ENCODE measurements at regions not wholly inside any gene's neighbourhood (a gene's known extent, or its start where the extent isn't known, plus 50 kb on each side); places are given as distances from the start of the nearest gene placed in this dataset.

GRCh38 chr2:103276869-103277268, 515.0 kb downstream of the TMEM182 start:
- ATAC-seq (no peak), DNase-seq (no peak)
- Mint-ChIP-seq H3K4me1 (no peaks in the 10 kb centered on the region), H3K36me3 (no peaks in the 10 kb centered on the region), H3K27me3 (ENCODE audit: low read depth in 2 of 2) (no peaks in the 10 kb centered on the region), H3K9me3 (peaks cover 3 to 12% of the 10 kb centered on the region in 2 donors), H3K27ac (no peak overlapping the region), H3K4me3 (no peak overlapping the region)
- Histone ChIP-seq H3K4me1 (ENCODE audit: control insufficient read depth, insufficient read depth, low read length) (no peaks in the 10 kb centered on the region), H3K36me3 (ENCODE audit: control insufficient read depth, insufficient read depth, low read length) (no peaks in the 10 kb centered on the region), H3K27me3 (ENCODE audit: control insufficient read depth, insufficient read depth, low read length) (no peaks in the 10 kb centered on the region), H3K27ac (ENCODE audit: low read length) (no peak overlapping the region), H3K4me3 (ENCODE audit: low read length) (no peak overlapping the region), H3K9me3 (ENCODE audit: control insufficient read depth, insufficient read depth, low read length) (no peaks in the 10 kb centered on the region)
- no CpG with 5 or more reads among the region's 2 CpGs for WGBS (ENCODE audit: insufficient coverage)
- TF ChIP-seq CTCF (IDR thresholded peaks at IDR 0.05) = no peak
- intact Hi-C loops (cut with micrococcal nuclease) = no loop called here

DNA sequence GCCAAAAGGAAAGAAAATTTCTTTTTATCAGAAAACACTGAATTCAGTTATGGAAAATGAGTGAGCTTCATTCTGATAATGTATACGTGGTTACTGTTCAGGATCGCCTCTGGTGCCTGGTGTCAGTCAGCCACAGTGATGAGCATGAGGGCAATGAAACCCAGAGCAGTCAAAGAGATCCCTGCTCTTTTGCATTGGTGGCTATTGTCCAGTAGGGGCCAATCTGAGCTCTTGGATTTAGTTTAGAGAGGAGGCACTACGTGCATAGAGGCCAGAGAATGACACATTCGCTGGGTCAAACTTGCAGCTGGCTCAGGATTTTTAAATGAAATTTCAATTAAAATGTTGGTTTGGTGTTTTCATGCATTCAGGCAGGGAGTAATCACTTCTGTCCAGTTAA, 522.9 kb downstream of the TMEM182 start:
- no peak overlapping the region for H3K4me3 Mint-ChIP-seq
- ATAC-seq (no peak), DNase-seq (no peak)
- peaks cover 0 to 7% of the 10 kb centered on the region in 2 donors for H3K9me3 Mint-ChIP-seq
- no peaks in the 10 kb centered on the region for H3K27me3 Mint-ChIP-seq (ENCODE audit: low read depth in 2 of 2)
- no peaks in the 10 kb centered on the region for H3K4me1 ChIP-seq (ENCODE audit: control insufficient read depth, insufficient read depth, low read length)
- no peak for TF ChIP-seq CTCF (IDR thresholded peaks at IDR 0.05)
- H3K27ac ChIP-seq (ENCODE audit: low read length) = no peak overlapping the region
- no peak overlapping the region for H3K4me3 ChIP-seq (ENCODE audit: low read length)
- H3K27me3 ChIP-seq (ENCODE audit: control insufficient read depth, insufficient read depth, low read length) = no peaks in the 10 kb centered on the region
- H3K36me3 ChIP-seq (ENCODE audit: control insufficient read depth, insufficient read depth, low read length) = no peaks in the 10 kb centered on the region
- no peaks in the 10 kb centered on the region for H3K4me1 Mint-ChIP-seq
- H3K27ac Mint-ChIP-seq = no peak overlapping the region
- 78% methylated on average over 4 of the region's 4 CpGs for WGBS (ENCODE audit: insufficient coverage)
- intact Hi-C loops (cut with micrococcal nuclease) = no loop called here
- no peaks in the 10 kb centered on the region for H3K36me3 Mint-ChIP-seq
- H3K9me3 ChIP-seq (ENCODE audit: control insufficient read depth, insufficient read depth, low read length) = no peaks in the 10 kb centered on the region

DNA sequence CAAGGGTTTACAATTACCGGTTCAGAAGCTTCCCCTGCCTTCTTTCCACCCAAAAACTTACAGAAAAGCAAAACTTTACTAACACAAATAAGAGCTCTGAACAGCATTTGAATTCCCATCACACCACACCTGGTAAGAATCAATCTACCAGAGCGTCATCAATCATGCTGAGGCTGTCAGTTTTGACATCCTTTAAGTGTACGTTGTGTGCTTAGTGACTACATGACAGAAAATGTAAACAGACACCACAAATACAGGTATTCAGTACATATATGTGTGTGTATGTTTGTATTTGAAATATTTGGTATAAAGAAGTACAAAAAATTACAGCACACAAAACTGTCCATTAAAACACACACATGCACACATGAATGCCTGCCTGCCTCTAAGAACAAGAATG, 523.5 kb downstream of the TMEM182 start:
- Histone ChIP-seq H3K4me1 (ENCODE audit: control insufficient read depth, insufficient read depth, low read length) (no peaks in the 10 kb centered on the region), H3K27ac (ENCODE audit: low read length) (no peak overlapping the region), H3K27me3 (ENCODE audit: control insufficient read depth, insufficient read depth, low read length) (no peaks in the 10 kb centered on the region), H3K9me3 (ENCODE audit: control insufficient read depth, insufficient read depth, low read length) (no peaks in the 10 kb centered on the region), H3K36me3 (ENCODE audit: control insufficient read depth, insufficient read depth, low read length) (no peaks in the 10 kb centered on the region), H3K4me3 (ENCODE audit: low read length) (no peak overlapping the region)
- no peak for TF ChIP-seq CTCF (IDR thresholded peaks at IDR 0.05)
- no peak for ATAC-seq
- Mint-ChIP-seq H3K27ac (no peak overlapping the region), H3K27me3 (ENCODE audit: low read depth in 2 of 2) (no peaks in the 10 kb centered on the region), H3K9me3 (peaks cover 0 to 3% of the 10 kb centered on the region in 2 donors), H3K4me3 (no peak overlapping the region), H3K36me3 (no peaks in the 10 kb centered on the region), H3K4me1 (no peaks in the 10 kb centered on the region)
- no peak for DNase-seq
- WGBS (ENCODE audit: insufficient coverage) = 83% methylated on average over 1 of the region's 3 CpGs
- intact Hi-C loops (cut with micrococcal nuclease) = no loop called here

GRCh38 chr2:103287746-103288145, 525.9 kb downstream of the TMEM182 start:
- no peak for ATAC-seq
- no peaks in the 10 kb centered on the region for H3K4me1 Mint-ChIP-seq

More at GRCh38 chr2:103287746-103288145, 525.9 kb downstream of the TMEM182 start:
- 97% methylated on average over 4 of the region's 4 CpGs for WGBS (ENCODE audit: insufficient coverage)
- Histone ChIP-seq H3K27ac (ENCODE audit: low read length) (no peak overlapping the region), H3K4me1 (ENCODE audit: control insufficient read depth, insufficient read depth, low read length) (no peaks in the 10 kb centered on the region), H3K27me3 (ENCODE audit: control insufficient read depth, insufficient read depth, low read length) (no peaks in the 10 kb centered on the region), H3K36me3 (ENCODE audit: control insufficient read depth, insufficient read depth, low read length) (no peaks in the 10 kb centered on the region), H3K9me3 (ENCODE audit: control insufficient read depth, insufficient read depth, low read length) (no peaks in the 10 kb centered on the region), H3K4me3 (ENCODE audit: low read length) (no peak overlapping the region)
- no peak overlapping the region for H3K4me3 Mint-ChIP-seq
- DNase-seq = no peak
- H3K27ac Mint-ChIP-seq = no peak overlapping the region
- intact Hi-C loops (cut with micrococcal nuclease) = no loop called here
- H3K9me3 Mint-ChIP-seq = peaks cover 0 to 2% of the 10 kb centered on the region in 2 donors
- H3K36me3 Mint-ChIP-seq = no peaks in the 10 kb centered on the region
- TF ChIP-seq CTCF (IDR thresholded peaks at IDR 0.05) = no peak
- H3K27me3 Mint-ChIP-seq (ENCODE audit: low read depth in 2 of 2) = peaks cover 0 to 5% of the 10 kb centered on the region in 2 donors

Measured in natural killer cell (primary cell).